Neural progenitor cell (in vitro differentiated cells): ENCODE measurements at regions not wholly inside any gene's neighbourhood (a gene's known extent, or its start where the extent isn't known, plus 50 kb on each side); places are given as distances from the start of the nearest gene placed in this dataset.

Source experiments
- DNase-seq: peaks from one replicate; pipeline ENCODE4 v3.0.0-alpha.2; 2016; ENCODE audit warnings: low spot score
- H2AFZ ChIP-seq: fragments of 200-600 bp; sonication (generic); replicated peaks from 2 replicates; pipeline ENCODE4 v1.6.1; 2016; ENCODE audit warnings: antibody characterized with exemption
- H3F3A ChIP-seq: fragments of 200-600 bp; sonication (generic); 2 replicates; pipeline ENCODE4 v1.6.1; 2016; ENCODE audit warnings: antibody characterized with exemption, low read depth
- H3K27ac ChIP-seq: fragments of 200-600 bp; sonication (generic); 2 replicates; pipeline ENCODE4 v1.5.1; 2016; ENCODE audit warnings: mild to moderate bottlenecking
- H3K27me3 ChIP-seq: fragments of 200-600 bp; sonication (generic); 2 replicates; pipeline ENCODE4 v1.6.1; 2016; ENCODE audit warnings: mild to moderate bottlenecking, moderate library complexity
- H3K36me3 ChIP-seq: fragments of 200-600 bp; sonication (generic); 2 replicates; pipeline ENCODE4 v1.5.1; 2016
- H3K4me1 ChIP-seq: fragments of 200-600 bp; sonication (generic); 2 replicates; pipeline ENCODE4 v1.6.1; 2016; ENCODE audit warnings: mixed run types
- H3K4me2 ChIP-seq: fragments of 200-600 bp; sonication (generic); 2 replicates; pipeline ENCODE4 v1.6.1; 2016
- H3K4me3 ChIP-seq: fragments of 200-600 bp; sonication (generic); 2 replicates; pipeline ENCODE4 v1.5.1; 2016
- H3K79me2 ChIP-seq: fragments of 200-600 bp; sonication (generic); 2 replicates; pipeline ENCODE4 v1.6.1; 2016; ENCODE audit warnings: low read depth
- H3K9ac ChIP-seq: fragments of 200-600 bp; sonication (generic); 2 replicates; pipeline ENCODE4 v1.6.1; 2016
- H3K9me3 ChIP-seq: fragments of 200-600 bp; sonication (generic); 2 replicates; pipeline ENCODE4 v1.5.1; 2016; ENCODE audit warnings: low read depth
- H4K20me1 ChIP-seq: fragments of 200-600 bp; sonication (generic); 2 replicates; pipeline ENCODE4 v1.6.1; 2016; ENCODE audit warnings: low read depth
- H3K27ac Mint-ChIP-seq: 3 replicates; pipeline ENCODE4 v1.8.0; 2021; ENCODE audit warnings: mixed read lengths
- H3K27me3 Mint-ChIP-seq: 2 replicates; pipeline ENCODE4 v1.8.0; 2022; ENCODE audit warnings: low read depth, mild to moderate bottlenecking, inconsistent platforms, moderate library complexity, mixed read lengths; ENCODE audit not compliant: insufficient read depth
- H3K36me3 Mint-ChIP-seq: 3 replicates; pipeline ENCODE4 v1.8.0; 2021; ENCODE audit warnings: mixed read lengths
- H3K4me1 Mint-ChIP-seq: 3 replicates; pipeline ENCODE4 v1.8.0; 2021; ENCODE audit warnings: mixed read lengths
- H3K4me3 Mint-ChIP-seq: 3 replicates; pipeline ENCODE4 v1.8.0; 2021; ENCODE audit warnings: mild to moderate bottlenecking, moderate library complexity, mixed read lengths
- H3K9me3 Mint-ChIP-seq: 3 replicates; pipeline ENCODE4 v1.8.0; 2020; ENCODE audit warnings: mixed read lengths
- CTCF ChIP-seq: fragments of 200-600 bp; sonication (generic); IDR thresholded peaks from 2 replicates; pipeline ENCODE4 v1.5.1; 2017; ENCODE audit warnings: antibody characterized with exemption, mild to moderate bottlenecking
- EZH2 ChIP-seq: fragments of 200-600 bp; sonication (generic); IDR thresholded peaks from 2 replicates; pipeline ENCODE4 v1.6.1; 2017; ENCODE audit warnings: antibody characterized with exemption, mild to moderate bottlenecking, moderate library complexity
- EZH2phosphoT487 ChIP-seq: fragments of 200-600 bp; sonication (generic); IDR thresholded peaks from 2 replicates; pipeline ENCODE4 v1.6.1; 2017; ENCODE audit warnings: antibody characterized with exemption

GRCh38 chr4:134313591-134313990 is 112.0 kb upstream of the PABPC4L start:
- Histone ChIP-seq H3K79me2 (no peaks in the 10 kb centered on the region), H3K9me3 (no peaks in the 10 kb centered on the region), H3K4me3 (no peak overlapping the region), H3F3A (no peaks in the 10 kb centered on the region), H3K9ac (no peak overlapping the region), H3K4me2 (no peak overlapping the region), H3K36me3 (no peaks in the 10 kb centered on the region), H3K27me3 (no peaks in the 10 kb centered on the region), H2AFZ (no peak overlapping the region), H3K4me1 (no peaks in the 10 kb centered on the region), H3K27ac (no peak overlapping the region), H4K20me1 (no peaks in the 10 kb centered on the region)
- no peak for DNase-seq
- TF ChIP-seq EZH2phosphoT487: no peak
- no peak for TF ChIP-seq EZH2
- no peak for TF ChIP-seq CTCF
- Mint-ChIP-seq H3K4me1 (no peaks in the 10 kb centered on the region), H3K36me3 (no peaks in the 10 kb centered on the region), H3K27ac (no peak overlapping the region), H3K9me3 (no peaks in the 10 kb centered on the region), H3K4me3 (no peak overlapping the region), H3K27me3 (no peaks in the 10 kb centered on the region)

DNA sequence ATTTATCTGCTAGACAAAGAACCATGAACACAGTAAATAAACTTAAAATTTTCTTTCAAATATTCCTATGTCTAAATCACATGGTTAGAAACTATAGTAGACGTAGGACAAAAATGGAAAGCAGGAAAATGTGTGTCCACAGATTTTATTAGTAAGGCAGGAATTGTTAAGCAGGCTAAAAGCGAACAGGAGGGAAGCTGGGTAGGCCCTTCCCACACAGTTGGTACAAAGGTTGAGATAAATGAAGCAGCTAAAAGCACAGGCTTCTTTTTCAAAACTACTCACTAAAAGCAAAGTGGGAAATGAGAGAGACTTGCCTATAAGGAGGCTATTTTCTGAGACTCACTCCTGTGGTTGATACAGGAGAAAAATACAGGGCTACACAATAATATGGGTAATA is 108.1 kb upstream of the PABPC4L start:
- Histone ChIP-seq H3F3A (no peaks in the 10 kb centered on the region), H3K9me3 (no peaks in the 10 kb centered on the region), H3K27ac (no peak overlapping the region), H2AFZ (peak overlapping the region; percentile 57), H3K4me2 (no peak overlapping the region), H4K20me1 (no peaks in the 10 kb centered on the region), H3K27me3 (no peaks in the 10 kb centered on the region), H3K36me3 (no peaks in the 10 kb centered on the region), H3K9ac (no peak overlapping the region), H3K79me2 (no peaks in the 10 kb centered on the region), H3K4me1 (no peaks in the 10 kb centered on the region), H3K4me3 (no peak overlapping the region)
- no peak for DNase-seq
- Mint-ChIP-seq H3K27me3 (no peaks in the 10 kb centered on the region), H3K27ac (no peak overlapping the region), H3K4me3 (no peak overlapping the region), H3K36me3 (no peaks in the 10 kb centered on the region), H3K4me1 (no peaks in the 10 kb centered on the region), H3K9me3 (no peaks in the 10 kb centered on the region)
- TF ChIP-seq CTCF (no peak), EZH2phosphoT487 (no peak), EZH2 (no peak)

DNA sequence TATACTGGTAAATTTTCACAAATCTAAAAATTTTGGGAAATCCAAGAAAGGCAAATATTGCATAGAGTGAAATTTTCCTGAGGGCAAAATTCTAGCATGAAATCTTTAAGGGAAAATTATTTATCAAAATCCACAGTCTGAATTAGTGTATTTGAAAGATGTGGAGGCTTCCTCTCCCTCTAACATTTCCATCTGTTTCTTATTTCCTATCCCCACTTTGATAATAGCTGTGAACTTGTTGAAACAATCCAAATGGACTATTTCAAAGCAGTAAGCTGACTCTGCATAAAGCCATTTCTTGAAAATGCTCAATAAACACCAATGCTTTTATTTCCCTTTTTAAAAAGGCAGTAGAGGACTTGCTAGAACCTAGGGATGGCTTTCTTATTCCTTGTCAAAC is 107.3 kb upstream of the PABPC4L start:
- Histone ChIP-seq H3K27me3 (no peaks in the 10 kb centered on the region), H3K4me2 (no peak overlapping the region), H3K36me3 (no peaks in the 10 kb centered on the region), H3K4me3 (no peak overlapping the region), H2AFZ (no peak overlapping the region), H3F3A (no peaks in the 10 kb centered on the region), H3K9me3 (no peaks in the 10 kb centered on the region), H3K27ac (no peak overlapping the region), H3K4me1 (no peaks in the 10 kb centered on the region), H4K20me1 (no peaks in the 10 kb centered on the region), H3K9ac (no peak overlapping the region), H3K79me2 (no peaks in the 10 kb centered on the region)
- no peak overlapping the region for H3K4me3 Mint-ChIP-seq
- DNase-seq: no peak
- H3K9me3 Mint-ChIP-seq: no peaks in the 10 kb centered on the region
- no peak overlapping the region for H3K27ac Mint-ChIP-seq
- H3K27me3 Mint-ChIP-seq: no peaks in the 10 kb centered on the region
- no peaks in the 10 kb centered on the region for H3K4me1 Mint-ChIP-seq
- TF ChIP-seq CTCF (no peak), EZH2phosphoT487 (no peak), EZH2 (no peak)
- no peaks in the 10 kb centered on the region for H3K36me3 Mint-ChIP-seq

GRCh38 chr4:134298313-134298712 is 96.7 kb upstream of the PABPC4L start:
- Histone ChIP-seq H3K79me2 (no peaks in the 10 kb centered on the region), H3K27ac (no peak overlapping the region), H3K4me3 (no peak overlapping the region), H3K4me1 (no peaks in the 10 kb centered on the region), H3K9me3 (no peaks in the 10 kb centered on the region), H3K27me3 (no peaks in the 10 kb centered on the region), H3K36me3 (no peaks in the 10 kb centered on the region), H3K4me2 (no peak overlapping the region), H4K20me1 (no peaks in the 10 kb centered on the region), H3F3A (no peaks in the 10 kb centered on the region), H2AFZ (no peak overlapping the region), H3K9ac (no peak overlapping the region)
- DNase-seq: no peak
- Mint-ChIP-seq H3K27ac (no peak overlapping the region), H3K4me1 (no peaks in the 10 kb centered on the region), H3K9me3 (peaks cover 2% of the 10 kb centered on the region), H3K27me3 (no peaks in the 10 kb centered on the region), H3K4me3 (no peak overlapping the region), H3K36me3 (no peaks in the 10 kb centered on the region)
- no peak for TF ChIP-seq EZH2phosphoT487
- no peak for TF ChIP-seq CTCF
- no peak for TF ChIP-seq EZH2
